NCI-H2171 (cell line): ENCODE measurements at regions not wholly inside any gene's neighbourhood (a gene's known extent, or its start where the extent isn't known, plus 50 kb on each side); places are given as distances from the start of the nearest gene placed in this dataset.
A peak's percentile ranks its signal among the peaks of the same experiment; 100 is the strongest.
"Not testable (repeated sequence)": the region's sequence is repeated elsewhere in the genome, so short reads cannot be mapped to it uniquely, and the experiment has no call there.

Experiments
- DNase-seq: peaks from one replicate; lab custom pipeline; 2025; lab: John Stamatoyannopoulos, UW

GRCh38 chr2:123816928-123817327 lies 208.2 kb upstream of the CNTNAP5 start:
- no peak for DNase-seq

GRCh38 chr2:123826729-123827271 lies 198.3 kb upstream of the CNTNAP5 start:
- DNase-seq: no peak

- DNase-seq: no peak
These were observed 185.8 kb upstream of the CNTNAP5 start for GRCh38 chr2:123839326-123839725.

GRCh38 chr2:123840016-123840415 lies 185.1 kb upstream of the CNTNAP5 start:
- no peak for DNase-seq

- no peak for DNase-seq
These were observed 184.5 kb upstream of the CNTNAP5 start for GRCh38 chr2:123840574-123840973.

- DNase-seq: no peak
These were observed 173.8 kb upstream of the CNTNAP5 start for GRCh38 chr2:123851281-123851680.

GRCh38 chr2:123853161-123853560 lies 171.9 kb upstream of the CNTNAP5 start:
- no peak for DNase-seq

GRCh38 chr2:123859031-123859430 lies 166.1 kb upstream of the CNTNAP5 start:
- DNase-seq: not testable (repeated sequence)

- DNase-seq: no peak
These were observed 160.7 kb upstream of the CNTNAP5 start for GRCh38 chr2:123864416-123864815.

- no peak for DNase-seq
These were observed 154.7 kb upstream of the CNTNAP5 start for GRCh38 chr2:123870206-123870880.

GRCh38 chr2:123870881-123871276 lies 154.2 kb upstream of the CNTNAP5 start:
- DNase-seq: no peak

- no peak for DNase-seq
These were observed 134.9 kb upstream of the CNTNAP5 start for GRCh38 chr2:123890148-123890547.

- no peak for DNase-seq
These were observed 130.9 kb upstream of the CNTNAP5 start for GRCh38 chr2:123894167-123894566.

- DNase-seq: no peak
These were observed 129.4 kb upstream of the CNTNAP5 start for GRCh38 chr2:123895651-123896050.

- DNase-seq: no peak
These were observed 123.8 kb upstream of the CNTNAP5 start for GRCh38 chr2:123901256-123901655.

GRCh38 chr2:123906361-123906760 lies 118.7 kb upstream of the CNTNAP5 start:
- DNase-seq: no peak

- DNase-seq: no peak
These were observed 116.6 kb upstream of the CNTNAP5 start for GRCh38 chr2:123908522-123908921.

GRCh38 chr2:123912171-123912570 lies 112.9 kb upstream of the CNTNAP5 start:
- no peak for DNase-seq

- no peak for DNase-seq
These were observed 111.8 kb upstream of the CNTNAP5 start for GRCh38 chr2:123913143-123913735.

GRCh38 chr2:123915380-123915779 lies 109.7 kb upstream of the CNTNAP5 start:
- DNase-seq: no peak

- no peak for DNase-seq
These were observed 109.0 kb upstream of the CNTNAP5 start for GRCh38 chr2:123916051-123916450.

- peak; percentile 76 for DNase-seq
These were observed 108.6 kb upstream of the CNTNAP5 start for GRCh38 chr2:123916531-123916930.

GRCh38 chr2:123917241-123917640 lies 107.8 kb upstream of the CNTNAP5 start:
- no peak for DNase-seq

- no peak for DNase-seq
These were observed 96.7 kb upstream of the CNTNAP5 start for GRCh38 chr2:123928358-123928757.
